NCI-H2196 (cell line): ENCODE measurements at regions not wholly inside any gene's neighbourhood (a gene's known extent, or its start where the extent isn't known, plus 50 kb on each side); places are given as distances from the start of the nearest gene placed in this dataset.
"Not testable (repeated sequence)": the region's sequence is repeated elsewhere in the genome, so short reads cannot be mapped to it uniquely, and the experiment has no call there.

Experiments used
- DNase-seq: peaks from one replicate; lab custom pipeline; 2025; ENCODE audit not compliant: unreplicated experiment; lab: John Stamatoyannopoulos, UW

- not testable (repeated sequence) for DNase-seq
These were observed 275.2 kb downstream of the LIPI start for GRCh38 chr21:13935396-13936032.

- not testable (repeated sequence) for DNase-seq
These were observed 275.8 kb downstream of the LIPI start for GRCh38 chr21:13934887-13935342.

- not testable (repeated sequence) for DNase-seq
These were observed 287.6 kb downstream of the LIPI start for GRCh38 chr21:13923175-13923574.

GRCh38 chr21:13921455-13921854, 289.3 kb downstream of the LIPI start:
- not testable (repeated sequence) for DNase-seq

- DNase-seq = not testable (repeated sequence)
These were observed 297.8 kb downstream of the POTED start for GRCh38 chr21:13907385-13907784.

- DNase-seq = not testable (repeated sequence)
These were observed 287.1 kb downstream of the POTED start for GRCh38 chr21:13896596-13897247.

GRCh38 chr21:13893617-13894016, 284.0 kb downstream of the POTED start:
- not testable (repeated sequence) for DNase-seq

- DNase-seq = not testable (repeated sequence)
These were observed 283.4 kb downstream of the POTED start for GRCh38 chr21:13893025-13893424.

- DNase-seq = not testable (repeated sequence)
These were observed 282.7 kb downstream of the POTED start for GRCh38 chr21:13892146-13892751.

- not testable (repeated sequence) for DNase-seq
These were observed 279.6 kb downstream of the POTED start for GRCh38 chr21:13889176-13889575.

GRCh38 chr21:13883641-13884395, 274.2 kb downstream of the POTED start:
- DNase-seq = not testable (repeated sequence)

GRCh38 chr21:13877503-13877902, 267.9 kb downstream of the POTED start:
- DNase-seq = not testable (repeated sequence)

GRCh38 chr21:13876999-13877398, 267.4 kb downstream of the POTED start:
- not testable (repeated sequence) for DNase-seq

- DNase-seq = not testable (repeated sequence)
These were observed 264.4 kb downstream of the POTED start for GRCh38 chr21:13874001-13874400.

- no peak for DNase-seq
These were observed 245.1 kb downstream of the POTED start for GRCh38 chr21:13854638-13855037.

- DNase-seq = not testable (repeated sequence)
These were observed 241.2 kb downstream of the POTED start for GRCh38 chr21:13850808-13851207.

- DNase-seq = not testable (repeated sequence)
These were observed 239.9 kb downstream of the POTED start for GRCh38 chr21:13849489-13849888.

GRCh38 chr21:13846718-13847117, 237.1 kb downstream of the POTED start:
- not testable (repeated sequence) for DNase-seq

GRCh38 chr21:13844574-13844973, 235.0 kb downstream of the POTED start:
- DNase-seq = not testable (repeated sequence)

GRCh38 chr21:13843081-13843480, 233.5 kb downstream of the POTED start:
- not testable (repeated sequence) for DNase-seq

- DNase-seq = not testable (repeated sequence)
These were observed 218.1 kb downstream of the POTED start for GRCh38 chr21:13827666-13828065.
